Neutrophil (primary cell): ENCODE measurements at regions not wholly inside any gene's neighbourhood (a gene's known extent, or its start where the extent isn't known, plus 50 kb on each side); places are given as distances from the start of the nearest gene placed in this dataset.

Experiments
- H3K27ac ChIP-seq: fragments of 200-600 bp; sonication (generic); 2 replicates; pipeline ENCODE4 v1.5.1; 2016; ENCODE audit warnings: mild to moderate bottlenecking, moderate library complexity
- H3K27me3 ChIP-seq: fragments of 200-600 bp; sonication (generic); 2 replicates; pipeline ENCODE4 v1.6.0; 2016; ENCODE audit warnings: mild to moderate bottlenecking
- H3K36me3 ChIP-seq: fragments of 200-600 bp; sonication (generic); 2 replicates; pipeline ENCODE4 v1.5.1; 2017
- H3K4me1 ChIP-seq, 2 experiments: fragments of 200-600 bp in 1 of 2; sonication (generic) in 1 of 2; 1 replicate in 1 of 2; 2 replicates in 1 of 2; pipeline versions ENCODE4 v1.5.1 to v1.6.1; 2013 to 2016; ENCODE audit warnings: low read depth in 1 of 2, low read length in 1 of 2, mild to moderate bottlenecking in 1 of 2, moderate library complexity in 1 of 2; ENCODE audit not compliant: control insufficient read depth in 1 of 2, insufficient read depth in 1 of 2
- H3K4me3 ChIP-seq, 2 experiments: fragments of 200-600 bp in 1 of 2; sonication (generic) in 1 of 2; 1 replicate in 1 of 2; 2 replicates in 1 of 2; pipeline ENCODE4 v1.5.1; 2013 to 2016; ENCODE audit warnings: low read depth in 1 of 2, low read length in 1 of 2, mild to moderate bottlenecking in 1 of 2, moderate library complexity in 1 of 2
- H3K9me3 ChIP-seq: fragments of 200-600 bp; sonication (generic); 2 replicates; pipeline ENCODE4 v1.5.1; 2016
- CTCF ChIP-seq: fragments of 200-600 bp; sonication (generic); IDR thresholded peaks from 2 replicates; pipeline ENCODE4 v1.5.1; 2016; ENCODE audit warnings: antibody characterized with exemption

GRCh38 chr2:236889791-236890704 lies 195.6 kb upstream of the COPS8 start:
- no peaks in the 10 kb centered on the region for H3K36me3 ChIP-seq
- H3K27me3 ChIP-seq, result no peaks in the 10 kb centered on the region
- no peak for TF ChIP-seq CTCF
- no peak overlapping the region for H3K27ac ChIP-seq
- no peaks in the 10 kb centered on the region for H3K4me1 ChIP-seq
- no peak overlapping the region for H3K4me3 ChIP-seq
- H3K9me3 ChIP-seq, result no peaks in the 10 kb centered on the region

GRCh38 chr2:236892721-236893120 lies 193.0 kb upstream of the COPS8 start:
- Histone ChIP-seq H3K9me3 (no peaks in the 10 kb centered on the region), H3K4me3 (no peak overlapping the region), H3K27ac (no peak overlapping the region)

GRCh38 chr2:236894791-236895190 lies 190.9 kb upstream of the COPS8 start:
- Histone ChIP-seq H3K27ac (no peak overlapping the region), H3K4me3 (no peak overlapping the region), H3K27me3 (peaks cover 31% of the 10 kb centered on the region), H3K9me3 (no peaks in the 10 kb centered on the region), H3K36me3 (no peaks in the 10 kb centered on the region), H3K4me1 (no peaks in the 10 kb centered on the region)
- TF ChIP-seq CTCF, result no peak

More at GRCh38 chr2:236892721-236893120, 193.0 kb upstream of the COPS8 start:
- H3K27me3 ChIP-seq, result peaks cover 19% of the 10 kb centered on the region
- no peaks in the 10 kb centered on the region for H3K36me3 ChIP-seq
- TF ChIP-seq CTCF, result no peak
- H3K4me1 ChIP-seq, result no peaks in the 10 kb centered on the region

GRCh38 chr2:236895497-236895896 lies 190.2 kb upstream of the COPS8 start:
- Histone ChIP-seq H3K27me3 (peaks cover 38% of the 10 kb centered on the region), H3K4me3 (no peak overlapping the region), H3K9me3 (no peaks in the 10 kb centered on the region), H3K27ac (no peak overlapping the region), H3K4me1 (no peaks in the 10 kb centered on the region), H3K36me3 (no peaks in the 10 kb centered on the region)
- no peak for TF ChIP-seq CTCF

DNA sequence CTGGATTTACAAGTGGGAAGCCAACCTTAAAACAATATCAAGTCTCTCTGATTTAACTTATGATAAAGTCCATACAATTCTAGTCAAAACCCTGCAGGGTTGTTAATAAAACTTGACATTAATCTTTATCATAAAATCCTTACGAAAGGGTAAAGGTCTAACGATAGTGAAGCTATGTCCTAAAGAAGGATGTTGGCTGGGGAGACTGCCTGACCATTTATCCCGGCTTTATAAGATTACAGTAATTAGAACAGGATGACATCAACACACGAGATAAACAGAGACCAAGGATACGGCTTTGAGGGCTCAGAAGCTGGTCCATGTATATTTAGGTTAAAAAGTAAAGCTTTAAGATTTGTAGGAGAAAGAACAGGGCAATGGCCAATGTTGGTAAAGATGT lies 189.0 kb upstream of the COPS8 start:
- Histone ChIP-seq H3K4me3 (no peak overlapping the region), H3K4me1 (no peaks in the 10 kb centered on the region), H3K27me3 (peaks cover 47% of the 10 kb centered on the region), H3K27ac (no peak overlapping the region), H3K9me3 (no peaks in the 10 kb centered on the region), H3K36me3 (no peaks in the 10 kb centered on the region)
- TF ChIP-seq CTCF, result no peak
